Endothelial cell of umbilical vein (primary cell): ENCODE measurements at regions not wholly inside any gene's neighbourhood (a gene's known extent, or its start where the extent isn't known, plus 50 kb on each side); places are given as distances from the start of the nearest gene placed in this dataset.

ENCODE experiments used
- BruUV-seq: library from RNA; stranded (reverse); fragments of 400-500 nt; replicated peaks from 2 replicates; lab custom pipeline; 2021; lab: Mats Ljungman, UMichigan
- CTCF ChIA-PET: fragments of 300-600, 350-600 bp; sonication (Branson Sonifier 250); formaldehyde crosslinking; loops from one replicate; lab custom pipeline; 2021; ENCODE audit warnings: antibody characterized with exemption, inconsistent platforms; lab: Charles Lee
- POLR2A ChIA-PET: fragments of 300-600, 350-600 bp; sonication (Branson Sonifier 250); formaldehyde crosslinking; loops from one replicate; lab custom pipeline; 2021; ENCODE audit warnings: antibody characterized with exemption, inconsistent platforms; lab: Charles Lee
- DNase-seq: peaks from one replicate; pipeline ENCODE4 v3.0.0-alpha.2; 2011; ENCODE audit warnings: low read depth, low spot score
- FAIRE-seq: peaks from 2 replicates; lab custom pipeline; 2011; peaks lifted over from hg19 to GRCh38; lab: Jason Lieb, UNC
- H2AFZ ChIP-seq: 2 replicates; pipeline ENCODE4 v1.6.0; 2012; ENCODE audit warnings: low read depth, low read length, control low read depth, inconsistent platforms
- H3K27ac ChIP-seq: 2 replicates; pipeline ENCODE4 v1.5.1; 2011; ENCODE audit warnings: low read depth, mild to moderate bottlenecking, control low read depth, low read length, moderate library complexity; ENCODE audit not compliant: insufficient read depth
- H3K27me3 ChIP-seq, 2 experiments: 2 replicates each; pipeline versions ENCODE4 v1.6.0 to v1.6.1; 2011; ENCODE audit warnings: low read length in 2 of 2, mixed read lengths in 1 of 2; ENCODE audit not compliant: control insufficient read depth in 2 of 2, insufficient read depth in 2 of 2
- H3K36me3 ChIP-seq, 2 experiments: 2 replicates in 1 of 2; 3 replicates in 1 of 2; pipeline ENCODE4 v1.5.1; 2011; ENCODE audit warnings: low read length in 2 of 2, mild to moderate bottlenecking in 1 of 2, moderate library complexity in 1 of 2; ENCODE audit not compliant: control insufficient read depth in 2 of 2, insufficient read depth in 2 of 2; ENCODE audit errors: extremely low read depth in 1 of 2
- H3K4me1 ChIP-seq: 3 replicates; pipeline ENCODE4 v1.5.1; 2011; ENCODE audit warnings: mild to moderate bottlenecking, low read length; ENCODE audit not compliant: control insufficient read depth, insufficient read depth; ENCODE audit errors: extremely low read depth
- H3K4me2 ChIP-seq: 2 replicates; pipeline ENCODE4 v1.6.1; 2011; ENCODE audit warnings: low read length, control low read depth, mixed read lengths; ENCODE audit not compliant: insufficient read depth
- H3K4me3 ChIP-seq, 3 experiments: fragments of 200-600 bp in 1 of 3; sonication (generic), shearing (Covaris generic) in 1 of 3; replicated peaks in 1 of 3; 2 replicates each; pipeline ENCODE4 v1.5.1; 2011 to 2016; ENCODE audit warnings: control low read depth in 3 of 3, low read length in 3 of 3, mild to moderate bottlenecking in 2 of 3, inconsistent platforms in 1 of 3, low read depth in 1 of 3, moderate library complexity in 1 of 3; ENCODE audit not compliant: insufficient read depth in 1 of 3
- H3K79me2 ChIP-seq: 2 replicates; pipeline ENCODE4 v1.6.0; 2012; ENCODE audit warnings: low read length, inconsistent platforms; ENCODE audit not compliant: control insufficient read depth, insufficient read depth
- H3K9ac ChIP-seq: replicated peaks from 2 replicates; pipeline ENCODE3; 2011; ENCODE audit warnings: low read length, control low read depth; ENCODE audit not compliant: insufficient read depth; ENCODE audit errors: extremely low read depth
- H3K9me1 ChIP-seq: replicated peaks from 3 replicates; pipeline ENCODE4 v1.6.0; 2011; ENCODE audit warnings: mild to moderate bottlenecking, low read length; ENCODE audit not compliant: control insufficient read depth, insufficient read depth; ENCODE audit errors: extremely low read depth
- H3K9me3 ChIP-seq: replicated peaks from 2 replicates; pipeline ENCODE4 v1.5.1; 2012; ENCODE audit warnings: low read length, inconsistent platforms; ENCODE audit not compliant: control insufficient read depth, insufficient read depth
- H4K20me1 ChIP-seq: replicated peaks from 2 replicates; pipeline ENCODE3; 2011; ENCODE audit warnings: mild to moderate bottlenecking, low read length; ENCODE audit not compliant: control insufficient read depth, insufficient read depth; ENCODE audit errors: extremely low read depth
- EZH2 ChIP-seq: IDR thresholded peaks from 2 replicates; pipeline ENCODE4 v1.6.1; 2012; ENCODE audit warnings: borderline replicate concordance, low read depth, mild to moderate bottlenecking, moderate library complexity, low read length, inconsistent platforms; ENCODE audit not compliant: severe bottlenecking
- FOS ChIP-seq: IDR thresholded peaks from 2 replicates; pipeline ENCODE4 v1.6.1; 2011; ENCODE audit warnings: mild to moderate bottlenecking, low read length, moderate library complexity, borderline replicate concordance; ENCODE audit not compliant: insufficient read depth
- GATA2 ChIP-seq: IDR thresholded peaks from 2 replicates; pipeline ENCODE4 v1.7.0; 2011; ENCODE audit warnings: low read depth, mild to moderate bottlenecking, moderate library complexity, mixed read lengths, low read length; ENCODE audit not compliant: insufficient read length, insufficient read depth
- MYC ChIP-seq: IDR thresholded peaks from one replicate; pipeline ENCODE4 v1.6.1; 2011; ENCODE audit warnings: mild to moderate bottlenecking, low read depth, low read length
- POLR2A ChIP-seq: IDR thresholded peaks from 2 replicates; pipeline ENCODE4 v1.6.1; 2012; ENCODE audit warnings: low read depth, mild to moderate bottlenecking, control low read depth, low read length
- POLR2AphosphoS5 ChIP-seq: IDR thresholded peaks from 2 replicates; pipeline ENCODE4 v1.6.1; 2012; ENCODE audit warnings: low read depth, mild to moderate bottlenecking, control low read depth, low read length, moderate library complexity; ENCODE audit not compliant: insufficient read depth
- dilution Hi-C: fragments of 300-500 bp; cut with MboI; formaldehyde crosslinking; loops from one replicate; pipeline ENCODE4 v1.15.0; 2019; ENCODE audit warnings: low sequenced_read_pairs; ENCODE audit not compliant: extremely low pct_ligation_motif_present
- intact Hi-C: fragments of 100-400 bp; cut with micrococcal nuclease; formaldehyde crosslinking; loops from one replicate; pipeline ENCODE4 v1.10.0; 2022

DNA sequence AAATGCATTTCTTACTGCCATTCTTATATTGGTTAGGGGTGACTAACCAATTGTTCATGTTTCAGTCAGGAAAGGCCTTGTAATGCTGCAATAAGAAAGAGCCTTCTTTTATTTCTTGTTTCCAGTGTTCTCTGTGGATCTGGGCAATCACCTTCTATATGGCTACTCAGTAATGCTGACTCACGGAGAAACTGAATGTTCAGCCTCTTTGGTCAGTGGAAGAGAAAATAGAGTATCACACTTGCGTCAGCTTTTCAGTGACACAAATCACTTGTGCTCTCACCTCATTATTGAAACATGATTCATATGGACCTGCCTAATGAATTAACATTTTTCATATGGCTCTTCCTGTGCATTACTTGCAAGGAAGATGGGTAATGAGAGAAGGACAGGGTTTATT, 243.9 kb upstream of the POT1 start:
- ChIA-PET POLR2A (no interaction called here), CTCF (no interaction called here)
- no peak for FAIRE-seq
- no peak overlapping the region for H2AFZ ChIP-seq
- H3K4me3 ChIP-seq, result no peak overlapping the region
- intact Hi-C loops, result no loop called here
- H3K27me3 ChIP-seq, result no peaks in the 10 kb centered on the region
- no peaks in the 10 kb centered on the region for H3K4me1 ChIP-seq
- BruUV-seq, result no TSS peak
- H3K27ac ChIP-seq, result no peak overlapping the region
- no peak overlapping the region for H3K4me2 ChIP-seq
- TF ChIP-seq FOS (no peak), POLR2AphosphoS5 (no peak), GATA2 (no peak), MYC (no peak)
- no peaks in the 10 kb centered on the region for H3K9me1 ChIP-seq
- no peaks in the 10 kb centered on the region for H3K9me3 ChIP-seq
- no peaks in the 10 kb centered on the region for H4K20me1 ChIP-seq
- no peak overlapping the region for H3K9ac ChIP-seq
- no peaks in the 10 kb centered on the region for H3K79me2 ChIP-seq
- no peak for DNase-seq
- dilution Hi-C loops, result no loop called here
- H3K36me3 ChIP-seq, result no peaks in the 10 kb centered on the region

DNA sequence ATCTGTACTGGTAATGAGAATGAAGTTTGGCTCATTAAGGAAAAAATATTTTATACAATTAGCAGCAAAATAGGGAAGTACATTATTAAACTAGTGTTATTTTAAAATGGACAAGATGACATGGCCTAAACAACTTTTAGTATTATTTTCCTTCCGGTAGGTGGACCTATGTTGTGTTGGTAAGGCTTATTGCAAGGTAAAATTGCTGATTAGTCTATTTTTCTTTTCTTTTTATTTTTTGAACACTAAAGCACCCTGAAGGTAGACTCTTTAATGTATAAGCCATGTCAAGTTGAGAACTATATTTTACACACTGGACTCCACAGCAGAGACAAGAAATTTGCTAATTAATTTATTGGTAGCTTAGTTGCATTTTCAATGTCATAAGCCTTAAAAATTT, 239.5 kb upstream of the POT1 start:
- no peak for TF ChIP-seq GATA2
- no peak for TF ChIP-seq EZH2
- TF ChIP-seq POLR2A, result no peak
- no peak for TF ChIP-seq POLR2AphosphoS5
- CTCF ChIA-PET, result no interaction called here

More for the DNA sequence above, 239.5 kb upstream of the POT1 start:
- H3K9me1 ChIP-seq, result no peaks in the 10 kb centered on the region
- H3K27me3 ChIP-seq, result no peaks in the 10 kb centered on the region
- H2AFZ ChIP-seq, result no peak overlapping the region
- no peak overlapping the region for H3K9ac ChIP-seq
- H3K4me3 ChIP-seq, result no peak overlapping the region
- no peaks in the 10 kb centered on the region for H3K36me3 ChIP-seq
- H4K20me1 ChIP-seq, result no peaks in the 10 kb centered on the region
- H3K9me3 ChIP-seq, result no peaks in the 10 kb centered on the region
- FAIRE-seq (no peak), DNase-seq (no peak)
- dilution Hi-C loops (no loop called here), intact Hi-C loops (no loop called here)
- H3K4me2 ChIP-seq, result no peak overlapping the region
- POLR2A ChIA-PET, result no interaction called here
- no TSS peak for BruUV-seq
- H3K27ac ChIP-seq, result no peak overlapping the region
- no peaks in the 10 kb centered on the region for H3K4me1 ChIP-seq
- no peaks in the 10 kb centered on the region for H3K79me2 ChIP-seq
